PC-9 (cell line): ENCODE measurements at regions not wholly inside any gene's neighbourhood (a gene's known extent, or its start where the extent isn't known, plus 50 kb on each side); places are given as distances from the start of the nearest gene placed in this dataset.

ENCODE experiments used
- BruUV-seq: library from RNA; stranded (reverse); fragments of 400-500 nt; replicated peaks from 2 replicates; lab custom pipeline; 2021; lab: Mats Ljungman, UMichigan
- CTCF ChIA-PET: fragments of 300-600 bp; sonication (Branson Sonifier 250); formaldehyde crosslinking; loops from one replicate; lab custom pipeline; 2022; ENCODE audit warnings: antibody characterized with exemption; lab: Charles Lee
- POLR2A ChIA-PET: fragments of 300-600 bp; sonication (Branson Sonifier 250); formaldehyde crosslinking; loops from one replicate; lab custom pipeline; 2022; ENCODE audit warnings: antibody characterized with exemption; ENCODE audit not compliant: unreplicated experiment; lab: Charles Lee
- DNase-seq, 2 experiments: peaks; one replicate each; pipeline versions ENCODE4 v3.0.0 to v3.0.0-alpha.2; 2015 to 2022; ENCODE audit warnings: mixed read lengths in 1 of 2
- H2AFZ ChIP-seq: fragments of 200-600 bp; sonication (generic); 2 replicates; pipeline ENCODE4 v1.8.1; 2017; ENCODE audit warnings: antibody characterized with exemption
- H3F3A ChIP-seq: fragments of 200-600 bp; sonication (generic); 2 replicates; pipeline ENCODE4 v1.8.1; 2017; ENCODE audit warnings: antibody characterized with exemption, mild to moderate bottlenecking, low read depth; ENCODE audit not compliant: insufficient read depth
- H3K27ac ChIP-seq: fragments of 200-600 bp; sonication (generic); 2 replicates; pipeline ENCODE4 v1.6.1; 2016; ENCODE audit warnings: mixed run types
- H3K27me3 ChIP-seq: fragments of 200-600 bp; sonication (generic); 2 replicates; pipeline ENCODE4 v1.6.1; 2016; ENCODE audit warnings: low read depth, mixed run types; ENCODE audit not compliant: insufficient read depth
- H3K36me3 ChIP-seq: fragments of 200-600 bp; sonication (generic); 2 replicates; pipeline ENCODE4 v1.6.1; 2016; ENCODE audit warnings: low read depth, mixed run types
- H3K4me1 ChIP-seq: fragments of 200-600 bp; sonication (generic); replicated peaks from 2 replicates; pipeline ENCODE4 v1.6.1; 2016; ENCODE audit warnings: mixed run types; ENCODE audit not compliant: insufficient read depth
- H3K4me2 ChIP-seq: fragments of 200-600 bp; sonication (generic); 2 replicates; pipeline ENCODE4 v1.6.1; 2017; ENCODE audit warnings: mixed run types
- H3K4me3 ChIP-seq: fragments of 200-600 bp; sonication (generic); 2 replicates; pipeline ENCODE4 v1.6.1; 2016; ENCODE audit warnings: mixed run types
- H3K79me2 ChIP-seq: fragments of 200-600 bp; sonication (generic); 2 replicates; pipeline ENCODE4 v1.6.1; 2017; ENCODE audit warnings: low read depth, mixed run types
- H3K9me2 ChIP-seq: fragments of 200-600 bp; sonication (generic); 2 replicates; pipeline ENCODE4 v1.8.1; 2017; ENCODE audit warnings: mild to moderate bottlenecking; ENCODE audit not compliant: insufficient read depth
- H3K9me3 ChIP-seq: fragments of 200-600 bp; sonication (generic); 2 replicates; pipeline ENCODE4 v1.8.1; 2016; ENCODE audit warnings: low read depth; ENCODE audit not compliant: insufficient read depth
- H4K20me1 ChIP-seq: fragments of 200-600 bp; sonication (generic); 2 replicates; pipeline ENCODE4 v1.8.1; 2017; ENCODE audit not compliant: insufficient read depth
- CTCF ChIP-seq: fragments of 200-600 bp; sonication (generic); conservative IDR thresholded peaks from 2 replicates; pipeline ENCODE4 v1.6.1; 2017; ENCODE audit warnings: mixed run types, antibody characterized with exemption, mild to moderate bottlenecking, moderate library complexity
- EZH2 ChIP-seq: fragments of 200-600 bp; sonication (generic); IDR thresholded peaks from 2 replicates; pipeline ENCODE4 v1.8.0; 2017; ENCODE audit warnings: antibody characterized with exemption, low read depth
- intact Hi-C: fragments of 100-400 bp; cut with micrococcal nuclease; formaldehyde crosslinking; loops from one replicate; pipeline ENCODE4 v1.10.0; 2022; ENCODE audit not compliant: unreplicated experiment

GRCh38 chr1:43108080-43108479, 64.0 kb downstream of the EBNA1BP2 start:
- ChIA-PET POLR2A (no interaction called here), CTCF (no interaction called here)
- Histone ChIP-seq H3K9me3 (peaks cover 15% of the 10 kb centered on the region; the same call in 1 of the 2 replicates), H3K4me2 (no peak overlapping the region), H3K4me1 (no peaks in the 10 kb centered on the region), H2AFZ (no peak overlapping the region), H3K27me3 (no peaks in the 10 kb centered on the region), H3K36me3 (no peaks in the 10 kb centered on the region), H3K79me2 (no peaks in the 10 kb centered on the region), H3K4me3 (no peak overlapping the region), H3K27ac (no peak overlapping the region), H4K20me1 (no peaks in the 10 kb centered on the region), H3K9me2 (no peaks in the 10 kb centered on the region), H3F3A (no peaks in the 10 kb centered on the region)
- intact Hi-C loops = no loop called here
- DNase-seq = no peak
- BruUV-seq = no TSS peak
- TF ChIP-seq EZH2 (no peak), CTCF (no peak)

DNA sequence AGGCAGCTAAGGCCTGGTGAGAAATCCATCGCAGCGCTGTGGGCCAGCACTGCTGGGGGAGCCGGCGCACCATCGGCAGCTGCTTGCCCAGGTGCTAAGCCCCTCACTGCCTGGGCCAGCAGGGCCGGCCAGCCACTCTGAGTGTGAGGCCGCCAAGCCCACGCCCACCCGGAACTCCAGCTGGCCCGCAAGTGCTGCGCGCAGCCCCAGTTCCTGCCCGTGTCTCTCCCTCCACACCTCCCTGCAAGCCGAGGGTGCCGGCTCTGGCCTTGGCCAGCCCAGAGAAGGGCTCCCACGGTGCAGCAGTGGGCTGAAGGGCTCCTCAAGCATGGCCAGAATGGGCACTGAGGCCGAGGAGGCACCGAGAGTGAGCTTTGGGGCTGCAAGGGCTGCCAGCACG, 64.4 kb downstream of the EBNA1BP2 start:
- ChIA-PET POLR2A (no interaction called here), CTCF (no interaction called here)
- H3K36me3 ChIP-seq = no peaks in the 10 kb centered on the region
- no peaks in the 10 kb centered on the region for H3K27me3 ChIP-seq
- no peak overlapping the region for H3K4me2 ChIP-seq
- no peaks in the 10 kb centered on the region for H3F3A ChIP-seq
- no peak overlapping the region for H2AFZ ChIP-seq
- no peaks in the 10 kb centered on the region for H3K4me1 ChIP-seq
- no peaks in the 10 kb centered on the region for H3K9me2 ChIP-seq
- TF ChIP-seq EZH2 (no peak), CTCF (no peak)
- H3K79me2 ChIP-seq = no peaks in the 10 kb centered on the region
- DNase-seq = no peak
- no peaks in the 10 kb centered on the region for H4K20me1 ChIP-seq
- no TSS peak for BruUV-seq
- intact Hi-C loops = no loop called here
- H3K4me3 ChIP-seq = no peak overlapping the region
- peaks cover 15% of the 10 kb centered on the region; the same call in 1 of the 2 replicates for H3K9me3 ChIP-seq
- no peak overlapping the region for H3K27ac ChIP-seq

- no peak overlapping the region for H3K4me3 ChIP-seq
- intact Hi-C loops = no loop called here
- no peak overlapping the region for H3K27ac ChIP-seq
- no peaks in the 10 kb centered on the region for H3K27me3 ChIP-seq
- DNase-seq = no peak
- H3K9me2 ChIP-seq = no peaks in the 10 kb centered on the region
- H3F3A ChIP-seq = no peaks in the 10 kb centered on the region
- CTCF ChIA-PET = no interaction called here
- no peak overlapping the region for H3K4me2 ChIP-seq
- H2AFZ ChIP-seq = no peak overlapping the region
- no peaks in the 10 kb centered on the region for H4K20me1 ChIP-seq
- BruUV-seq = no TSS peak
- H3K36me3 ChIP-seq = no peaks in the 10 kb centered on the region
- peaks cover 5% of the 10 kb centered on the region; the same call in 1 of the 2 replicates for H3K9me3 ChIP-seq
- POLR2A ChIA-PET = no interaction called here
- H3K79me2 ChIP-seq = no peaks in the 10 kb centered on the region
- no peaks in the 10 kb centered on the region for H3K4me1 ChIP-seq
- TF ChIP-seq EZH2 = no peak
- no peak for TF ChIP-seq CTCF
Measured at GRCh38 chr1:43104027-43104763, 67.9 kb downstream of the EBNA1BP2 start.
